ENCODE measurements at regions not wholly inside any gene's neighbourhood (a gene's known extent, or its start where the extent isn't known, plus 50 kb on each side); places are given as distances from the start of the nearest gene placed in this dataset.
A peak's percentile ranks its signal among the peaks of the same experiment; 100 is the strongest.

GRCh38 chr6:74956559-74957428 lies 249.1 kb downstream of the COL12A1 start:
- Histone ChIP-seq H3K79me2 (ENCODE audit: control insufficient read depth, insufficient read depth, low read length, poor library complexity) (no peaks in the 10 kb centered on the region), H2BK5ac (ENCODE audit: low read depth, low read length, poor library complexity) (no peak overlapping the region), H3K27me3 (ENCODE audit: insufficient read depth, low read length) (no peaks in the 10 kb centered on the region), H4K12ac (ENCODE audit: low read depth, low read length) (no peak overlapping the region), H3K79me1 (ENCODE audit: low read length) (no peaks in the 10 kb centered on the region), H2AFZ (ENCODE audit: insufficient read depth, low read length, poor library complexity) (no peak overlapping the region), H3K4me3 (ENCODE audit: low read depth, low read length) (no peak overlapping the region), H3K18ac (ENCODE audit: low read length) (no peak overlapping the region), H3K4me2 (ENCODE audit: low read length) (no peak overlapping the region), H2AK5ac (ENCODE audit: low read length) (no peak overlapping the region), H3K9me3 (ENCODE audit: insufficient read depth, low read depth, low read length) (no peaks in the 10 kb centered on the region), H4K91ac (ENCODE audit: low read depth, low read length) (no peak overlapping the region), H4K8ac (ENCODE audit: low read depth, low read length) (no peak overlapping the region), H3K36me3 (ENCODE audit: control insufficient read depth in 1 of 2, insufficient read depth in 2 of 2, low read length in 2 of 2) (no peaks in the 10 kb centered on the region), H3K9ac (ENCODE audit: low read length) (no peak overlapping the region), H2BK120ac (ENCODE audit: insufficient read depth, low read length, poor library complexity) (no peak overlapping the region), H3K14ac (ENCODE audit: low read length) (no peak overlapping the region), H3K4me1 (ENCODE audit: control insufficient read depth in 1 of 2, insufficient read depth in 2 of 2, low read length in 2 of 2) (no peaks in the 10 kb centered on the region), H3K4ac (ENCODE audit: low read depth, low read length) (no peak overlapping the region), H3K27ac (ENCODE audit: low read depth, low read length) (no peak overlapping the region), H3K23ac (ENCODE audit: low read length) (no peak overlapping the region), H2BK12ac (ENCODE audit: low read length) (no peak overlapping the region)
- peak; percentile 27 to 81 for DNase-seq
- no CpG with 5 or more reads among the region's 8 CpGs for WGBS (ENCODE audit: extremely low coverage, insufficient coverage, insufficient read length)

GRCh38 chr6:74953708-74954107 lies 252.1 kb downstream of the COL12A1 start:
- no peak overlapping the region for H2AK5ac ChIP-seq (ENCODE audit: low read length)
- no peak overlapping the region for H2BK5ac ChIP-seq (ENCODE audit: low read depth, low read length, poor library complexity)
- H4K91ac ChIP-seq (ENCODE audit: low read depth, low read length): no peak overlapping the region
- H3K23ac ChIP-seq (ENCODE audit: low read length): no peak overlapping the region
- no peaks in the 10 kb centered on the region for H3K36me3 ChIP-seq (ENCODE audit: control insufficient read depth in 1 of 2, insufficient read depth in 2 of 2, low read length in 2 of 2)
- H3K79me2 ChIP-seq (ENCODE audit: control insufficient read depth, insufficient read depth, low read length, poor library complexity): no peaks in the 10 kb centered on the region
- no peak overlapping the region for H3K4me3 ChIP-seq (ENCODE audit: low read depth, low read length)
- H2BK120ac ChIP-seq (ENCODE audit: insufficient read depth, low read length, poor library complexity): no peak overlapping the region
- H3K4me2 ChIP-seq (ENCODE audit: low read length): no peak overlapping the region
- no peak overlapping the region for H3K27ac ChIP-seq (ENCODE audit: low read depth, low read length)
- WGBS (ENCODE audit: extremely low coverage, insufficient coverage, insufficient read length): no CpG with 5 or more reads among the region's 3 CpGs
- DNase-seq: no peak
- no peaks in the 10 kb centered on the region for H3K4me1 ChIP-seq (ENCODE audit: control insufficient read depth in 1 of 2, insufficient read depth in 2 of 2, low read length in 2 of 2)
- no peak overlapping the region for H2AFZ ChIP-seq (ENCODE audit: insufficient read depth, low read length, poor library complexity)
- no peak overlapping the region for H3K14ac ChIP-seq (ENCODE audit: low read length)
- no peak overlapping the region for H3K4ac ChIP-seq (ENCODE audit: low read depth, low read length)
- no peak overlapping the region for H4K8ac ChIP-seq (ENCODE audit: low read depth, low read length)
- no peaks in the 10 kb centered on the region for H3K27me3 ChIP-seq (ENCODE audit: insufficient read depth, low read length)
- no peak overlapping the region for H2BK12ac ChIP-seq (ENCODE audit: low read length)
- H4K12ac ChIP-seq (ENCODE audit: low read depth, low read length): no peak overlapping the region
- H3K9me3 ChIP-seq (ENCODE audit: insufficient read depth, low read depth, low read length): no peaks in the 10 kb centered on the region
- H3K9ac ChIP-seq (ENCODE audit: low read length): no peak overlapping the region
- H3K18ac ChIP-seq (ENCODE audit: low read length): no peak overlapping the region
- no peaks in the 10 kb centered on the region for H3K79me1 ChIP-seq (ENCODE audit: low read length)

GRCh38 chr6:74946961-74947360 lies 258.9 kb downstream of the COL12A1 start:
- H2BK5ac ChIP-seq (ENCODE audit: low read depth, low read length, poor library complexity): no peak overlapping the region
- WGBS (ENCODE audit: extremely low coverage, insufficient coverage, insufficient read length): no CpG with 5 or more reads among the region's 2 CpGs
- no peak overlapping the region for H3K23ac ChIP-seq (ENCODE audit: low read length)

GRCh38 chr6:74942130-74942529 lies 263.7 kb downstream of the COL12A1 start:
- Histone ChIP-seq H4K91ac (ENCODE audit: low read depth, low read length) (no peak overlapping the region), H4K12ac (ENCODE audit: low read depth, low read length) (no peak overlapping the region), H3K4ac (ENCODE audit: low read depth, low read length) (no peak overlapping the region), H3K4me2 (ENCODE audit: low read length) (no peak overlapping the region), H3K27ac (ENCODE audit: low read depth, low read length) (no peak overlapping the region), H2AK5ac (ENCODE audit: low read length) (no peak overlapping the region), H3K27me3 (ENCODE audit: insufficient read depth, low read length) (no peaks in the 10 kb centered on the region), H3K4me1 (ENCODE audit: control insufficient read depth in 1 of 2, insufficient read depth in 2 of 2, low read length in 2 of 2) (no peaks in the 10 kb centered on the region), H3K14ac (ENCODE audit: low read length) (no peak overlapping the region), H3K4me3 (ENCODE audit: low read depth, low read length) (no peak overlapping the region), H2AFZ (ENCODE audit: insufficient read depth, low read length, poor library complexity) (no peak overlapping the region), H4K8ac (ENCODE audit: low read depth, low read length) (no peak overlapping the region), H3K9me3 (ENCODE audit: insufficient read depth, low read depth, low read length) (no peaks in the 10 kb centered on the region), H3K18ac (ENCODE audit: low read length) (no peak overlapping the region), H2BK12ac (ENCODE audit: low read length) (no peak overlapping the region), H3K36me3 (ENCODE audit: control insufficient read depth in 1 of 2, insufficient read depth in 2 of 2, low read length in 2 of 2) (no peaks in the 10 kb centered on the region), H2BK5ac (ENCODE audit: low read depth, low read length, poor library complexity) (no peak overlapping the region), H3K79me1 (ENCODE audit: low read length) (no peaks in the 10 kb centered on the region), H3K79me2 (ENCODE audit: control insufficient read depth, insufficient read depth, low read length, poor library complexity) (no peaks in the 10 kb centered on the region), H3K23ac (ENCODE audit: low read length) (no peak overlapping the region), H2BK120ac (ENCODE audit: insufficient read depth, low read length, poor library complexity) (no peak overlapping the region), H3K9ac (ENCODE audit: low read length) (no peak overlapping the region)
- WGBS (ENCODE audit: extremely low coverage, insufficient coverage, insufficient read length): no CpG with 5 or more reads among the region's 3 CpGs
- DNase-seq: no peak

More at GRCh38 chr6:74946961-74947360, 258.9 kb downstream of the COL12A1 start:
- Histone ChIP-seq H3K79me1 (ENCODE audit: low read length) (no peaks in the 10 kb centered on the region), H3K27ac (ENCODE audit: low read depth, low read length) (peak overlapping the region; percentile 19), H3K27me3 (ENCODE audit: insufficient read depth, low read length) (no peaks in the 10 kb centered on the region), H4K91ac (ENCODE audit: low read depth, low read length) (no peak overlapping the region), H3K4me1 (ENCODE audit: control insufficient read depth in 1 of 2, insufficient read depth in 2 of 2, low read length in 2 of 2) (no peaks in the 10 kb centered on the region), H4K12ac (ENCODE audit: low read depth, low read length) (no peak overlapping the region), H4K8ac (ENCODE audit: low read depth, low read length) (no peak overlapping the region), H2AK5ac (ENCODE audit: low read length) (no peak overlapping the region), H3K4ac (ENCODE audit: low read depth, low read length) (no peak overlapping the region), H3K9ac (ENCODE audit: low read length) (no peak overlapping the region), H3K79me2 (ENCODE audit: control insufficient read depth, insufficient read depth, low read length, poor library complexity) (no peaks in the 10 kb centered on the region), H3K36me3 (ENCODE audit: control insufficient read depth in 1 of 2, insufficient read depth in 2 of 2, low read length in 2 of 2) (no peaks in the 10 kb centered on the region), H2AFZ (ENCODE audit: insufficient read depth, low read length, poor library complexity) (no peak overlapping the region), H3K14ac (ENCODE audit: low read length) (no peak overlapping the region), H3K4me3 (ENCODE audit: low read depth, low read length) (no peak overlapping the region), H3K9me3 (ENCODE audit: insufficient read depth, low read depth, low read length) (no peaks in the 10 kb centered on the region), H3K4me2 (ENCODE audit: low read length) (no peak overlapping the region), H2BK120ac (ENCODE audit: insufficient read depth, low read length, poor library complexity) (no peak overlapping the region), H2BK12ac (ENCODE audit: low read length) (no peak overlapping the region), H3K18ac (ENCODE audit: low read length) (no peak overlapping the region)
- no peak for DNase-seq
